Medulla oblongata (tissue), 1 donor: ENCODE measurements at regions not wholly inside any gene's neighbourhood (a gene's known extent, or its start where the extent isn't known, plus 50 kb on each side); places are given as distances from the start of the nearest gene placed in this dataset.

Experiments
- DNase-seq: peaks from one replicate; pipeline ENCODE4 v3.0.0-alpha.2; 2015; ENCODE audit errors: extremely low spot score

DNA sequence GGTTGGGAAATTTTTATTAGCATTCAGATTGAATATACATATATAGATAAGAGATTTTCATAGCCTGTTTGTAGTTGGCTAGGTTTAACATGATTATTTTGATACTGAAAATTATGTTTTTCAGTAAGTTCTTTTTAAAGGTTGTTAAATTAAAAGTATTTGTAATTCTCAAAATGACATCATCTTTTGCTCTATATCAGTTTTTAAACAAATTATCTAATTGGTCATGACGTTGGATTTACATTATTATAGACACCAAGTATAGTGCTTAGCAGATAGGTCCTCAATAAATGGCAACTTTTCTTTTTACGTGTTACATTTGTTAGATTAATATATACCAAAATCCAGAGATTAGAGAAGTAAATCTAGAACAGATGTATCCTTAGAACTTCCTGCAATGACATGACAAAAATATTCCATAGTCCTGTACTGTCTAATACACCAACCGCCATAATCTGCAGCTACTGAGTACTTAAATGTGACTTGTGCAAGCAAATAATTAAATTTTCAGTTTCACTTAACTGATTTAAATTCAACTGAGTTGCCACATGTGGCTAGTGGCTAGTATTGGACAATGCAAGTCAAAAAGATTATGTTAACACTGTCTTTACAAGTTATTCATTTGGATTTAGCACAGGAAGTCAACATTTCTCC lies 1613.1 kb upstream of the TENM3 start:
- DNase-seq, result no peak

DNA sequence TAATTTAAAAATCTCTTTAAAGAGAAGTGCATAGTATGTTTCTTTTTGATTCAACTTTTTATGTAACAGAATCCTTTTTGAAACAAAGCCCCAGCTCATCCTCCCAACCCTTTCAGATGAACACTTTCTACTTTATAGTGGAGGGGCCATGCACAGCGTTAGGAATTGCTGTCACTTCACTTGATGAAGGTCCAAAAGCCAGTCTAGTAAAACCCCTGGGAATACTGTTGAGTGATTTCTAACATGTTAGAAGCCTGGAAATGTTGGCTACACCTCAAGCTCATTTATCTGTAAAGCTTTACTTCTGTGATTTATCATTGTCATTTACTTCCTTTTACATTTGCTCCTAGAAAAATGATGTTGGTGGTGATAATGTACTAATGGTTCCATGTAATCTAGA lies 1608.9 kb upstream of the TENM3 start:
- no peak for DNase-seq

- DNase-seq, result no peak
These were observed 1607.9 kb upstream of the TENM3 start for GRCh38 chr4:180635281-180635680.

DNA sequence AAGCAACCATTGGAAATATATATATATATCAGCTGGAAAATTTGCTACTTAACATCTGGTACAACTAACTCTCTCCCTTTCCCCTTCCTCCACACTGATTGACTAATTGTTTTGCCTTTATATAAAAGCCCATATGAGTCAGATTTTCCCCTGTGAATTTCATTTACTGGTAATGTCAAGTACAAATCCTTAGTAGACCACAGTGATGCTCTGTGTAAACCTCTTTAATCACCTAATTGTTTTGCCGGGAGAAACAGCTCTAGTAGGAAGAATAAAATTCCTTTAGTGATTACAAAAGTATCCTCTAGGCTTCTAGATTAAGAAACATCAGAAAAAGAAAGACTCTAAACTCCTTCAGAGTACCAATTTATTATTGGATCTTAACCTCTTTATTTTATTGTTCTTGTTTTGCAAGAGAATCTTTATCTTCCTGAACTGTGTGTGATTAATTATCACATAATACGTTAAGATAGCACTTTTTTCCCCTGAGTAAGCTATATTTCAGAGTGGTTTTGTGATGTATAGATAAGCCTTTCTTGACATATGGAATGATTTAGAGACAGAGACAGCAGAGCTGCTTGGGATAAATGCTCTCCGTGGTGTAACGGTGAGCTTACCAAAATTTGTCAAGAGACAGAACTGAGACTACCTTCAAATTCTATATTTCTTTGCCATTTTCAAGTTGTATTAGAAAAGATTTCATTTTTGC lies 1606.4 kb upstream of the TENM3 start:
- DNase-seq, result no peak

DNA sequence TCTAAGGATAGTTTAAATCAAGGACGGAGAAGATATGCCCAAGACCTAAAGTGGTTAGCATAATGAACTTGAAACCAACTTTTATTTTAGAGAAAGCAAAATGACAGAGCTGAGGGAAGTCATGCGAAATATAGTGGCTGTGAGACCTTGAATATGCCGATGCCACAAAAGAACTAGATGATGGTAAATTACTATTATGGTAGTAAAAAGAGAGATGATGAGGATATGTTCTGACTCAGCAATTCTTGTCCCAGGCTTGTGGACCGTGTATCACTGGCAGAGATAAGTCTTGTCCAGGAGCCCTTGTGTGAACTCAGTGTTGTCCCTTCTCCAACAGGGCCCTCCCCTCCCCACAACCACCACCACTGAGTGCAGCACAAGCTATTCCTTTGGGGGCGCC lies 1605.6 kb upstream of the TENM3 start:
- DNase-seq, result no peak

DNA sequence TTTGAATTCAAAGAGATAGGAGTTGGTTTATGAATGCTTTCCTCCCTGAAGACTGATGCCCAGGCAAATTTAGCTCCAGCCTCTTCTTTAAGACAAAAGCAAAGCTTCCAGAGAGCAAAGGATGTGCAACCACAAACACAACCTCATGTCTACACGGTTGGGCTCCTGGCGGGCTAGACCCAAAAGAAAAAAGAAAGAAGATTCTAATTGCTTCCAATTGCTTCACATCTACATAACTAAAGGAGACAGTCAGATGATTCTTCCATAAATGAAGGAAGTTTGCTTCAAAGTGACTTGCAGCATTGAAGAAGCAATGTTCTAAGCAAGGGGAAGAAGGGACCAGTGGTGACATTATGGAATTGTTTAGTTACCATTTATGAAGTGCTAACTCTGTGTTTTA lies 1603.0 kb upstream of the TENM3 start:
- no peak for DNase-seq

DNA sequence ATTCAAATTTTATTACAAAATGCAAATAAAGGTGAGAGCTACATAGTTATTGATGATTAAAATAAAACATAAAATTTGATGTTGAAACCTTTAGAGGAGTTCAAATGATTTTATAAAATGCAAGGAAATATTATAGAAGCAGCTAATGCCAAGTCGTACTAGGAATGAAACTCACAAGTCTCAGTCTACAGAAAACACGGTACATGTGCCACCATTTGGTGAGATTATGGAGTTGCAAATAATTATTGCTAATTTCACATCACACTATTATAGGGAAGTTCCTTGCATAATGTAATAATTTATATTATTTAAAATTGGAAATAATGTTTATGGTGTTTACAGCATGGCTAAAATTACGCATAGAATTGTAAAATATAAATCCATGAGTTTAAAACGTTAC lies 1601.7 kb upstream of the TENM3 start:
- DNase-seq, result no peak

DNA sequence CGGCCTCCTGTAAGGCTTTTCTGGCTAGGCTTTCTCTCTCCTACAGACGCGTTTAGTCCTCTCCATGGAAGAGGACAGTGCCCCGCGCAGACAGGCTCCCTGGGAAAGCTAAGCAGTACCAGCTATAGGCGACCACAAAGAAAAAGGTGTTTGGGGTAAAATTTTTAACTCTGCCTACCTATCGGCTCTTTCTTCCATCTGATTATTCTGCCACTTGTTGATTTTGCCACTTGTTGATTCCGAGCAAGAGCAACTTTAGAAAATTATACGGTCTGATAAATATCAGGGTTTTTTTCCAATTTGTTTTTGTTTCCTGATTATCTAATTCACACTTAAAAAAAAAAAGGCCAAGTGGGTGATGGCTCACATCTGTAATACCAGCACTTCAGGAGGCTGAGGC lies 1600.5 kb upstream of the TENM3 start:
- no peak for DNase-seq

GRCh38 chr4:180650273-180650672 lies 1592.9 kb upstream of the TENM3 start:
- DNase-seq, result no peak

GRCh38 chr4:180652533-180652932 lies 1590.7 kb upstream of the TENM3 start:
- no peak for DNase-seq

DNA sequence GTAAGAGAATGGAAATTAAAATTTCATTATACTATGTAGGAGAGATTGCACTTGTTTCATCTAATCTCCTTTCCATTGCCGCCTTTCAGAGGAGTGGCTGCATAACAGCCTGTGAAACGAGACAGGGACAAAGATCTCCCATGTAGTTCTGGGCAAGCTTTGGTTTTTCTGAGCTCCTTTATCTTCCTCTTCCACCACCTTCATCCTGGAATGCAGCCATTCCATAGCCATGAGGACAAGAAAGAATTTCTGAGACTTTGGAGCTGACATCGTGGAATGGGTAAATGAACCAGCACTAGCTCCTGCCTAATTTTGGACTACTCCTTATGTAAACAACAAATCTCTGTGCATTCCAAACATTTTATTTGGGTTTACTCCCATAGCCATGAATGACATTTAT lies 1587.3 kb upstream of the TENM3 start:
- DNase-seq, result no peak

- no peak for DNase-seq
These were observed 1585.3 kb upstream of the TENM3 start for GRCh38 chr4:180657881-180658280.

- DNase-seq, result peak; percentile 90
These were observed 1578.3 kb upstream of the TENM3 start for GRCh38 chr4:180664766-180665368.

- no peak for DNase-seq
These were observed 1577.7 kb upstream of the TENM3 start for GRCh38 chr4:180665481-180665880.

GRCh38 chr4:180665994-180666824 lies 1577.0 kb upstream of the TENM3 start:
- DNase-seq, result peak; percentile 84

DNA sequence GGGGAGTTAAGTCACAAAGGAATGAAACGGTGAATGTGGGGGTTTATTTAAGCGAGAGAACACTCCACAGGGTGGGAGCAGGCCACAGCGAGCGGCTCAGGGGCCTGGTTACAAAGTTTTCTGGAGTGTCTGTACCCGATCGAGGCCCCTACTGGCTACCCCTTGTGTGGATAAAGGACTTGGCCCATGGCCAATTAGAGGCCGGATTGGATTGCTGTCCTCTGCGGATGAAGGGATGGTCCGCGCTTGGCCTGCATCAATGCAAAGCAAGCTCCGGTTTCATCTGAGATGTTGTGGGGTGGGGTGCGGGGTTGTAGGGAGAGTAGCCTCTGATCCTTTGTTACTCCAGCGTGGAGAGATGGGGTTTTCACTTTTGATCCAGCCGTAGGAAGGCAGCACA lies 1574.5 kb upstream of the TENM3 start:
- DNase-seq, result no peak

DNA sequence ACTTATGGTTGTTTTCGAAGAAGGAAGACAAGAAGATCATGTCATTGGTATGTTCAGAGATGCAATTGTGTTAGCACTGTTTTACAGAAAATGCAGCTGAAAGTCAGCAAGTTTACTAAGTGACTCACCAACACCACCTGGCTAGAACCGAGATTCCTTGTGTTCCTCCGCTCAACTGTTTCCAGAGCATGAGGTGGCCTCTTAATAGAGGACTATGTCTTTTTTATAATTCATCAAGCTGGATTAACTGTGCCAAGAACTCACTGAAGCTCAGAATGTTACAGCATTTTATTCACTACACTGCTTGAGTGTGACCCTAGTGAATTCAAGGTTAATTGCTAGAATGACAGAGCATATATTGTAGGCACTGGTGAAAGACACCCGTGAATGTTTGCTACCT lies 1573.5 kb upstream of the TENM3 start:
- DNase-seq, result no peak

DNA sequence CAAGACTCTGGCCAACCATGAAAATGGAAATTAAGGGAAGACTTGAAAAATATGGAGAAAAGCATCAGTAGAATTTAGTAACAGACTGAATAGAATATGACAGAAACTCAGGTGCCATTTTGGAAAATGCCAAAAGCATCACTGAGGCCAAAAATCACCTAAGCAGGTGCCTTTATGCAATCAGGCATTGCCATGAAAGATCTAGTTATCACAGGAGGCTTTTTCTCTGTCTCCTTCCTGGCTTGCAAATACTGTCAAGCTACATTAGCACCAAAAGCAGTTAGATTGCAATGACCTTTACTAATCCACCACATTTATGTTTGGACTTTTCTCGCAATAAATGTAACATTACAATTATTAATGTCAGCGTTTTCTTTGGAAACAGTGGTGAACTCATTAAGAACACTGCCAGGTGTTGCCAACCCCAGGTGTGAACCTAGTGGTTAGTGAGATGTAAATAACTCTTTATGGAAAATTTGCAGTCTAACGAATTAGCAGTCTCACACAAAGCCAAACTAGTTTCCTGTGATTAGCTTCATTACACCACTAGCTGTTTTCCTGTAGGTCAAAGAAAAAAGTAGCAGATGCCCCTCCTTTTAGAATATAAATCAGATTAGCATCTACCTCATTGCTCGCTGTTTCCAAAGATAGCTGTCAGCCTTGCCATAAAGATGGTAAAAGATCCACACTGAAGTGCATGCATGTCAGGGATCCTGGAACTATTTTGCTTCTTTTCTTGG lies 1568.4 kb upstream of the TENM3 start:
- DNase-seq, result no peak

DNA sequence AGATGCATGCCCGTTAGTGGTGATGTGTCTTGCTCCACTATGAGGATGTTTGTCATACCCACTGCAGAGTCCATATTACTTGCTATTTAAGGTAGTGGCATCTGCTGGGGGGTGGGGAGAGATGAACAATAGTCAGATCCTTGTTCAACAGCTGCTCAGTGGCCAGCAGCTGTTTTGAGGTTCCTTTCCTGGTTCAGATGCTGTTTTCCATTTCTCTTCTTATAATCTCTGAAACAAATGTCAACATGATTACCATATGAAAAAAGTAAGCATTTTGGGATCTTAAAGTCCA lies 1567.9 kb upstream of the TENM3 start:
- DNase-seq, result no peak

GRCh38 chr4:180680305-180680704 lies 1562.9 kb upstream of the TENM3 start:
- DNase-seq, result no peak

DNA sequence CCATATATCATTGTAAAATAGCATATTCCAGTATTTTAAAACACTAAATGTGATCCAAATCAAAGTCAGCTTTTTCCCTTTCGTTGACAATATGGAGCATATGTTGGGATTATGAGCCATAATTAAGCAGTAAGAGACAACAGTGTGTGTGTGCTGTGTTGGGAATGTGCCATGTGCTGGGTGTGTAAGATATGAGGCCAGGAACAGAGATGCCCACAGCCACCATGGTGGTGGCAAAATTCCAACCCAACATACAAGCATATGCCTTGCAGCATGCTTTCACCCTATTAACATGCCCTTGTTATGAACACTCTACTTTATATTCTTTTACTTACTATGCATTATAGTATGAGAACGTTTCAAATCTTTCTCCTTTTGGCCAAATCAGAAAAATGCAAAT lies 1560.4 kb upstream of the TENM3 start:
- DNase-seq, result no peak

DNA sequence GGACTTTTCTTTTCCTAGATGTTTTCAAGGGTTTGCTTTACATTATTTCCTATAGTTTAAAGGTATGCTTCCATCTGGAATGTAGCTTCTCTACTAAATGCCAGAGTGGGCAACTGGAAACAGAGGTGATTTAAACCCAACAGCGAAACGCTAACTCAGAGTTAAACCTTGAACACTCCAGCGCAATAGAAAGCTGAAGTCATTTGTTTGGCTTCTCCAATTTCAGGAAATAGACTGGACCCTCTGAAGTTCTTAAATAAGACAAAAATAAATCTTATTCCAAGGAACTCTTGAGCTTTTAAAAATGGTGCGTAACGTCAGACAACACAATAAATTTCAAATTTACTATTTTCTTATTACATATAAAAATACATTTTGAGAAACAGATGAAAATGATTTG lies 1560.0 kb upstream of the TENM3 start:
- DNase-seq, result no peak
